Keratinocyte (primary cell): ENCODE measurements at regions not wholly inside any gene's neighbourhood (a gene's known extent, or its start where the extent isn't known, plus 50 kb on each side); places are given as distances from the start of the nearest gene placed in this dataset.
"Not testable (repeated sequence)": the region's sequence is repeated elsewhere in the genome, so short reads cannot be mapped to it uniquely, and the experiment has no call there.

ENCODE experiments used
- CTCF ChIP-seq, 3 experiments: IDR thresholded peaks in 1 of 3; conservative IDR thresholded peaks in 1 of 3; optimal IDR thresholded peaks in 1 of 3; 2 replicates in 2 of 3; 3 replicates in 1 of 3; pipeline versions ENCODE3 to v1.5.1; 2011; ENCODE audit warnings: low read length in 3 of 3, mild to moderate bottlenecking in 3 of 3, moderate library complexity in 2 of 3, control low read depth in 1 of 3, inconsistent platforms in 1 of 3; ENCODE audit not compliant: insufficient read depth in 2 of 3; ENCODE audit errors: extremely low read depth in 1 of 3
- EZH2 ChIP-seq: IDR thresholded peaks from one replicate; pipeline ENCODE4 v1.6.1; 2012; ENCODE audit warnings: inconsistent platforms, mild to moderate bottlenecking, low read length, moderate library complexity

DNA sequence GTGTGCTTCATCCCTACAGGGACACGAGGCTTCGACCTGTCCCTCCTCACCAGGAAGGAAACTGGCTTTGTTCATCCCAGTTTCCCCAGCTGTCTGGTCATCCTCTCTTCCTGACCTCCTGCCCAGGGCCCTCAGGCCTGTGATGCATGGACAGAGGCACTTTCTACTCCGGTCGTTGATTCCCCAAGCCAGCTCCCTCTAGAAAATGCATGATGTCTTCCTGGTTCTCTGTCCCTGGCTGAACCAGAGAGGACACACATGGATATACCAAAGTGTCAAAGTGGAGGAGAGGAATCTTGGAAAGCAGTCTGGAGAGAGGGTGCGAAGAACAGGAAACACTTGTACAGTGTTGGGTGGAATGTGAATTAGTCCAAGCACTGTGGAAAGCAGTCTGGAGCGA lies 501.4 kb downstream of the TMEM121 start:
- not testable (repeated sequence) for TF ChIP-seq CTCF (optimal IDR thresholded peaks at IDR 0.05 in 1 of 3, IDR thresholded peaks at IDR 0.05 in 1 of 3, conservative IDR thresholded peaks at IDR 0.05 in 1 of 3; ENCODE audit: extremely low read depth in 1 of 3, insufficient read depth in 2 of 3, low read length in 3 of 3); EZH2
